ENCODE measurements at regions not wholly inside any gene's neighbourhood (a gene's known extent, or its start where the extent isn't known, plus 50 kb on each side); places are given as distances from the start of the nearest gene placed in this dataset.

DNA sequence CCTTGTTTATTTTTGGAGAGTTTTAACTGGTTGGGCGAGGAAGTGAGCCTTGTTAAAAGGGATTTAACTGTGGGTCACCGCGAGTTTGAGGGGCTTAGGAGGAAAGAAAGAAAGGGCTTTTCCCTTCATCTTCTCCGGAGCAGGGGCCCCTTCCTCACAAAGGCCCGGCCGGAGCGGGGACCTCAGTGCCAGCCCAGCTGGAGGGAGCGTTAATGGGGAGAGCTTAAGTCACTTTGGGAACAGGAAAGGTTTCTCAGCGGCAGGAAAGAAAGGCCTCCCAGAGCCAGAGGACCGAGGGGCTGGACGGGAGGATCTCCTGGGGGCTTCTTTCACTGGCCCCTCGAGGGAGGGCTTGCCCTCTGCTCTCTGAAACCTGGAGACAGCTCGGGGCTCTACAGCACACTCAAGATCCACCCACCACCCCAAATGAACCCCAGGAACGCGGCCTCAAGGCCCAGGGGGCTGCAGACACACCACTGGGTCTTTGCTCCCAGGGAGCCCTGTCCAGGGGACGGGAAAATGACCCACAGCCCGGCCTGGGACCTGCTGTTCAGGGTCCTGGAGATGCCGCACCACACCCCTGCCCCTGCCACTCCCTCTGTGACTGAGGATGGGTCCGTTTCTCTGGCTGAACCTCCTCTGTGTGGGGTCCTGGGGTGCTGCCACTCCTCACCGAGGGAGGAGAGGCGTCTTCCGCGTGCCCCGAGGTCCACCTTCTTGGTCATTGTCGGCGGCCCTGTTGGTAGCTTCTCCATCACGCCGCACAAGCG is 128.3 kb downstream of the URI1 start:
- no peak for ATAC-seq (ENCODE audit: low read depth)
- H3K9me3 ChIP-seq (ENCODE audit: severe bottlenecking), result no peaks in the 10 kb centered on the region
- H3K4me3 ChIP-seq (ENCODE audit: severe bottlenecking), result no peak overlapping the region
- TF ChIP-seq, protein P1, sequence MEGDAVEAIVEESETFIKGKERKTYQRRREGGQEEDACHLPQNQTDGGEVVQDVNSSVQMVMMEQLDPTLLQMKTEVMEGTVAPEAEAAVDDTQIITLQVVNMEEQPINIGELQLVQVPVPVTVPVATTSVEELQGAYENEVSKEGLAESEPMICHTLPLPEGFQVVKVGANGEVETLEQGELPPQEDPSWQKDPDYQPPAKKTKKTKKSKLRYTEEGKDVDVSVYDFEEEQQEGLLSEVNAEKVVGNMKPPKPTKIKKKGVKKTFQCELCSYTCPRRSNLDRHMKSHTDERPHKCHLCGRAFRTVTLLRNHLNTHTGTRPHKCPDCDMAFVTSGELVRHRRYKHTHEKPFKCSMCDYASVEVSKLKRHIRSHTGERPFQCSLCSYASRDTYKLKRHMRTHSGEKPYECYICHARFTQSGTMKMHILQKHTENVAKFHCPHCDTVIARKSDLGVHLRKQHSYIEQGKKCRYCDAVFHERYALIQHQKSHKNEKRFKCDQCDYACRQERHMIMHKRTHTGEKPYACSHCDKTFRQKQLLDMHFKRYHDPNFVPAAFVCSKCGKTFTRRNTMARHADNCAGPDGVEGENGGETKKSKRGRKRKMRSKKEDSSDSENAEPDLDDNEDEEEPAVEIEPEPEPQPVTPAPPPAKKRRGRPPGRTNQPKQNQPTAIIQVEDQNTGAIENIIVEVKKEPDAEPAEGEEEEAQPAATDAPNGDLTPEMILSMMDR (IDR thresholded peaks at IDR 0.05; ENCODE audit: poor library complexity, severe bottlenecking), result no peak
- H3K27ac ChIP-seq (ENCODE audit: poor library complexity, severe bottlenecking), result no peak overlapping the region
- H3K27me3 ChIP-seq (ENCODE audit: insufficient read depth, poor library complexity, severe bottlenecking), result peaks cover 4% of the 10 kb centered on the region
- DNase-seq (ENCODE audit: low spot score), result peak; percentile 42
- H3K4me1 ChIP-seq (ENCODE audit: insufficient read depth, poor library complexity, severe bottlenecking), result no peaks in the 10 kb centered on the region
- no peaks in the 10 kb centered on the region for H3K36me3 ChIP-seq (ENCODE audit: low read depth)

- H3K9me3 ChIP-seq (ENCODE audit: severe bottlenecking), result no peaks in the 10 kb centered on the region
- TF ChIP-seq, protein P1 (IDR thresholded peaks at IDR 0.05; ENCODE audit: poor library complexity, severe bottlenecking), result no peak
- H3K27me3 ChIP-seq (ENCODE audit: insufficient read depth, poor library complexity, severe bottlenecking), result peaks cover 9% of the 10 kb centered on the region
- peak; percentile 35 for DNase-seq (ENCODE audit: low spot score)
- no peak overlapping the region for H3K27ac ChIP-seq (ENCODE audit: poor library complexity, severe bottlenecking)
- H3K4me3 ChIP-seq (ENCODE audit: severe bottlenecking), result no peak overlapping the region
- H3K36me3 ChIP-seq (ENCODE audit: low read depth), result no peaks in the 10 kb centered on the region
- no peaks in the 10 kb centered on the region for H3K4me1 ChIP-seq (ENCODE audit: insufficient read depth, poor library complexity, severe bottlenecking)
- ATAC-seq (ENCODE audit: low read depth), result no peak
Measured at GRCh38 chr19:30070968-30071632, 129.1 kb downstream of the URI1 start.

DNA sequence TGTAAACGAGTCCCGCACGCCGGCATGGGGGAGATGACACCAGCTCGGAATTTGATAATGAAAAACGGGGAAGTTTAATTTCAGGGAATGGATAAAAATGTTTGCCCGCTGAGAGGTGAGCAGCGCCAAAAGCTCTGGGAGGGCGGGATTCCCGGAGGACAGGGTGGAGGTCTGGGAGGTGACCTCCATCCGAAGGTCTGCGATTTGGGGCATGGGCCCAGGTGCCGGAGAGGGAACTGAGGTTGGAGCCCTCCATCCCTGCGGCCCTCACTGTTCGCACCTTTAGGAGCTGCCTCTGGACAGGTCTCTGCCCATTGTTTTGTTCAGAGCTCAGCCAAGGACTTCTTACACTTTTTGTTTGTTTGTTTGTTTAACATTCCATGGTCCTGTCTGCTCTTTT is 129.8 kb downstream of the URI1 start:
- Histone ChIP-seq H3K4me3 (ENCODE audit: severe bottlenecking) (no peak overlapping the region), H3K27me3 (ENCODE audit: insufficient read depth, poor library complexity, severe bottlenecking) (peaks cover 11% of the 10 kb centered on the region), H3K36me3 (ENCODE audit: low read depth) (no peaks in the 10 kb centered on the region), H3K27ac (ENCODE audit: poor library complexity, severe bottlenecking) (no peak overlapping the region), H3K9me3 (ENCODE audit: severe bottlenecking) (no peaks in the 10 kb centered on the region), H3K4me1 (ENCODE audit: insufficient read depth, poor library complexity, severe bottlenecking) (no peaks in the 10 kb centered on the region)
- DNase-seq (ENCODE audit: low spot score) (peak; percentile 15), ATAC-seq (ENCODE audit: low read depth) (no peak)
- TF ChIP-seq, protein P1 (IDR thresholded peaks at IDR 0.05; ENCODE audit: poor library complexity, severe bottlenecking), result no peak

- TF ChIP-seq, protein P1 (IDR thresholded peaks at IDR 0.05; ENCODE audit: poor library complexity, severe bottlenecking), result no peak
- no peaks in the 10 kb centered on the region for H3K36me3 ChIP-seq (ENCODE audit: low read depth)
- H3K4me3 ChIP-seq (ENCODE audit: severe bottlenecking), result no peak overlapping the region
- peak; percentile 16 for DNase-seq (ENCODE audit: low spot score)
- H3K27me3 ChIP-seq (ENCODE audit: insufficient read depth, poor library complexity, severe bottlenecking), result peaks cover 11% of the 10 kb centered on the region
- no peaks in the 10 kb centered on the region for H3K9me3 ChIP-seq (ENCODE audit: severe bottlenecking)
- H3K27ac ChIP-seq (ENCODE audit: poor library complexity, severe bottlenecking), result no peak overlapping the region
- H3K4me1 ChIP-seq (ENCODE audit: insufficient read depth, poor library complexity, severe bottlenecking), result no peaks in the 10 kb centered on the region
- ATAC-seq (ENCODE audit: low read depth), result no peak
Measured at GRCh38 chr19:30073152-30074000, 131.3 kb downstream of the URI1 start.

Data from RWPE2 (cell line).